ENCODE measurements at regions not wholly inside any gene's neighbourhood (a gene's known extent, or its start where the extent isn't known, plus 50 kb on each side); places are given as distances from the start of the nearest gene placed in this dataset.
A peak's percentile ranks its signal among the peaks of the same experiment; 100 is the strongest.

- no peak overlapping the region for H3K4me3 ChIP-seq
- TF ChIP-seq, protein P1, sequence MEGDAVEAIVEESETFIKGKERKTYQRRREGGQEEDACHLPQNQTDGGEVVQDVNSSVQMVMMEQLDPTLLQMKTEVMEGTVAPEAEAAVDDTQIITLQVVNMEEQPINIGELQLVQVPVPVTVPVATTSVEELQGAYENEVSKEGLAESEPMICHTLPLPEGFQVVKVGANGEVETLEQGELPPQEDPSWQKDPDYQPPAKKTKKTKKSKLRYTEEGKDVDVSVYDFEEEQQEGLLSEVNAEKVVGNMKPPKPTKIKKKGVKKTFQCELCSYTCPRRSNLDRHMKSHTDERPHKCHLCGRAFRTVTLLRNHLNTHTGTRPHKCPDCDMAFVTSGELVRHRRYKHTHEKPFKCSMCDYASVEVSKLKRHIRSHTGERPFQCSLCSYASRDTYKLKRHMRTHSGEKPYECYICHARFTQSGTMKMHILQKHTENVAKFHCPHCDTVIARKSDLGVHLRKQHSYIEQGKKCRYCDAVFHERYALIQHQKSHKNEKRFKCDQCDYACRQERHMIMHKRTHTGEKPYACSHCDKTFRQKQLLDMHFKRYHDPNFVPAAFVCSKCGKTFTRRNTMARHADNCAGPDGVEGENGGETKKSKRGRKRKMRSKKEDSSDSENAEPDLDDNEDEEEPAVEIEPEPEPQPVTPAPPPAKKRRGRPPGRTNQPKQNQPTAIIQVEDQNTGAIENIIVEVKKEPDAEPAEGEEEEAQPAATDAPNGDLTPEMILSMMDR (IDR thresholded peaks at IDR 0.05): no peak
These were observed 63.6 kb downstream of the SPINK2 start for GRCh38 chr4:56757821-56758411.

DNA sequence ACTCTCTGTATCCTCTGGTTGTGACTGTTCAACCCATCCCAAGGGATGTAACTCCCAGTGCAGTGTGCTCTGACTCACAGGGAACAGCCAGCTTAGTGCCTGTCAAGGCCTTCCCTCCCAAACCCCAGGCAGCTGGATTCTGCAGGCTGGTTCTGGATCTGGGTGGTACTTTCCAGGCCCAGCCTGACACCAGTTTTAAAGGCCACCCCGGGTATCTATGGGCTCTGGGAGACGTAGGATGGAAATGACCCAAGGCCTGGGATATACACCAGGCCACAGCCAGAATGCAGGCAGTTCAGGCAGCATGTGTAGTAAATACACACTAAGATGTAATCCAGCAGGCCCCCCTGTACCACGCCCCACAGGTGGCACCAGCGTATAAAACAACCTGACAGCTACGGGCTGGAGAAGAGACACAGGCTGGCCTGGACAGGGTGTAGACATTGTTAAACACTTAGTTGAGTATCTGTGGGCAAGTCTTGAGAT, 64.2 kb downstream of the SPINK2 start:
- no peak overlapping the region for H3K4me3 ChIP-seq
- intact Hi-C loops (cut with DNase I, micrococcal nuclease): no loop called here
- no peaks in the 10 kb centered on the region for H3K9me3 ChIP-seq
- peak; percentile 37 to 60 (median 37) for DNase-seq
- H3K36me3 ChIP-seq (ENCODE audit: low read depth): no peaks in the 10 kb centered on the region
- H3K4me1 ChIP-seq (ENCODE audit: low read depth): peaks cover 5% of the 10 kb centered on the region
- ATAC-seq: peak; percentile 69
- TF ChIP-seq, protein P1 (IDR thresholded peaks at IDR 0.05): no peak

More at GRCh38 chr4:56757821-56758411, 63.6 kb downstream of the SPINK2 start:
- ATAC-seq: peak; percentile 83
- Histone ChIP-seq H3K4me1 (ENCODE audit: low read depth) (peaks cover 5% of the 10 kb centered on the region), H3K36me3 (ENCODE audit: low read depth) (no peaks in the 10 kb centered on the region), H3K9me3 (no peaks in the 10 kb centered on the region)
- intact Hi-C loops (cut with DNase I, micrococcal nuclease): no loop called here
- DNase-seq: peak; percentile 49 to 69 (median 62)

DNA sequence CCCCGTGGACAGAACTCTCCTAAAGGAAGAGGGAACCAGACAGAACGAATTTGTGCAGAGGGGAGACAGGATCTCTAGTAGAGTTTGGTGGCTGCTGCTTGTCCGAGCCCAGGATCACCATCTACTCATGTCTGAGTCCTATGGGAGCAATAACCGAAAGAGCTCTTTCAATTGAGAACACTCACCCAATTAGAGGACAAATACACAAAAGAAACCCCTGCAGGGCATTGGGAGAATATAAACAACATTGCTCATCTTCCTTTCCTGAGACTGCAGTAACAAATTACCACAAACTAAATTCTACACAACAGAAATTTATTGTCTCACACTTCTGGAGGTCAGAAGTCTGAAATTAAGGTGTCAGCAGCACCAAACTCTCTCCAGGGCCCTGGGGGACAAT, 65.6 kb downstream of the SPINK2 start:
- no peak for DNase-seq
- intact Hi-C loops (cut with DNase I, micrococcal nuclease): no loop called here
- no peak for ATAC-seq

DNA sequence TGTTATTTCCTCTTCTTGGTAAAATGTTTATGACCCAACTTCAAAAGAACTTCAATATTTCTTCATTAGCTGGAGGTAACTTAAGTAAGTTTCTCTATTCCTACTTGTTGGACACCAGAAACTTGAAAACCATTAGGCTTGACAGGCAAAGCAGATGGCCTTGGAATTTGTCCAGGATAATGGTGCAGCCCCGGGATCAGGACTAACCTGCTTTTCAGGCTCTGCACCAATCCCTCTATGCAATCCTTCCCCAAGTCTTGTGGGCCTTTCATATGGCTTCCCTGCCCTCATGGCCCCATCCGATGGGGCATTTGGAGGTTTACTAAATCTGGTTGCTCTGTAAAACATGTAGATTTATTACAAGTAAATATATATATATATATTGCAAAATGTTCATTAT, 68.5 kb downstream of the SPINK2 start:
- TF ChIP-seq, protein P1 (IDR thresholded peaks at IDR 0.05): no peak
- intact Hi-C loops (cut with DNase I, micrococcal nuclease): no loop called here
- Histone ChIP-seq H3K9me3 (no peaks in the 10 kb centered on the region), H3K36me3 (ENCODE audit: low read depth) (no peaks in the 10 kb centered on the region), H3K4me1 (ENCODE audit: low read depth) (peaks cover 5% of the 10 kb centered on the region), H3K4me3 (no peak overlapping the region)
- DNase-seq: peak in 2 of 3 donors; percentile 59 to 69
- ATAC-seq: peak; percentile 59

More for the DNA sequence above, 65.6 kb downstream of the SPINK2 start:
- peaks cover 5% of the 10 kb centered on the region for H3K4me1 ChIP-seq (ENCODE audit: low read depth)
- no peak overlapping the region for H3K4me3 ChIP-seq
- no peaks in the 10 kb centered on the region for H3K9me3 ChIP-seq
- no peaks in the 10 kb centered on the region for H3K36me3 ChIP-seq (ENCODE audit: low read depth)
- TF ChIP-seq, protein P1 (IDR thresholded peaks at IDR 0.05): no peak

DNA sequence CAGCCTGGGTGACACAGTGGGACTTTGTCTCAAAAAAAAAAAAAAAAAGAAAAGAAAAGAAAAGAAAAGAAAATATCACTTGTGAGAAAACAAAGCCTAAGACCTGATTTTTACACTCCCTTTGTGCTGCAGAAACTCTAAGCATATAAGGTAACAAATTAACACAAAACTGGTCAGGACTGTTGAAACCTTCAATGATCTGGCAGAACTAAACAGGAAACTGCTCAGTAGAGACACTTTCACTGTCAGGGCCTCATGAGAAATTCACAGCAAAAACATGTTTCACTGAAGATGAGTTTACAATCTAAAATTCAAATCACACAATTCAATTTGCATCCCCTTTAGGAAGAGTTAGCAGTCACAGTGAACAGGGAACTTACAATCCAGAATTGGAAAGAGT, 69.1 kb upstream of the HOPX start:
- H3K4me1 ChIP-seq (ENCODE audit: low read depth): no peaks in the 10 kb centered on the region
- no peak overlapping the region for H3K4me3 ChIP-seq
- DNase-seq (no peak), ATAC-seq (no peak)
- intact Hi-C loops (cut with DNase I, micrococcal nuclease): no loop called here
- H3K9me3 ChIP-seq: no peaks in the 10 kb centered on the region
- TF ChIP-seq, protein P1 (IDR thresholded peaks at IDR 0.05): no peak
- no peaks in the 10 kb centered on the region for H3K36me3 ChIP-seq (ENCODE audit: low read depth)
